ENCODE measurements at regions not wholly inside any gene's neighbourhood (a gene's known extent, or its start where the extent isn't known, plus 50 kb on each side); places are given as distances from the start of the nearest gene placed in this dataset.

GRCh38 chr12:127820846-127821245, 446.1 kb upstream of the TMEM132C start:
- Mint-ChIP-seq H3K9me3 (ENCODE audit: unreplicated experiment) (no peaks in the 10 kb centered on the region), H3K4me1 (ENCODE audit: unreplicated experiment) (peaks cover 2% of the 10 kb centered on the region), H3K36me3 (ENCODE audit: unreplicated experiment) (no peaks in the 10 kb centered on the region), H3K27ac (ENCODE audit: unreplicated experiment) (no peak overlapping the region), H3K4me3 (ENCODE audit: unreplicated experiment) (no peak overlapping the region), H3K27me3 (ENCODE audit: unreplicated experiment) (peaks cover 13% of the 10 kb centered on the region)
- peak; percentile 46 for DNase-seq (ENCODE audit: extremely low spot score, unreplicated experiment)
- TF ChIP-seq CTCF (IDR thresholded peaks at IDR 0.05): no peak

DNA sequence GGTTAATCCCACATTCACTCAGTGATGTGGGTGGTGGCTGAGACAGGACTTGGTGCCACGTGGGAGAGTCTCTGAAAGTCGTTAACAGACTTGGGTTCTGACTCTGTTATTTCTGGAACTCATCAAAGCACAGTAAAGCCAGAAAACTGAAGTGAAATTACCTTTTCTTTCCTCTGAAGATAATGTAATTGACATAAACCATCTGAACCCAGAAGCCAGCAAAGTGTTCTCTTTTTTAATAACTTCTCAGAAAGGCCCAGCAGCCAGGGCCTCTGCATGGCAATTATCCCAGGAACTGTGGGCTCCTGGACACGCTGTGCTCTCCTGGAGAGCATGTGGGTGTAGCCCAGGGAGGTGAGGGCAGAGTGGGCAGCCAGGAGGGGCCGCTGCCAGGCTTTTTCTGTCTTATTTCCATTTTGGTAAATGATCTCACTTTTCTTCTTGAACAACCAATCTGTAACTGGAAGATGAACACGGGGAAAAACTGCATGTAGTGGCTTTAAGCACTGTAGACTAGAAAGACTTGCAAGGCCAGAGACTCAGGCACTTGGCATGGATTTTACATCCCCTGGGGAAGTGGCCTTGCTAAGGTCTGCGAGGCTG, 444.1 kb upstream of the TMEM132C start:
- TF ChIP-seq CTCF (IDR thresholded peaks at IDR 0.05): no peak
- Mint-ChIP-seq H3K9me3 (ENCODE audit: unreplicated experiment) (no peaks in the 10 kb centered on the region), H3K27ac (ENCODE audit: unreplicated experiment) (no peak overlapping the region), H3K27me3 (ENCODE audit: unreplicated experiment) (peaks cover 13% of the 10 kb centered on the region), H3K4me1 (ENCODE audit: unreplicated experiment) (peaks cover 2% of the 10 kb centered on the region), H3K4me3 (ENCODE audit: unreplicated experiment) (no peak overlapping the region), H3K36me3 (ENCODE audit: unreplicated experiment) (no peaks in the 10 kb centered on the region)
- DNase-seq (ENCODE audit: extremely low spot score, unreplicated experiment): no peak

- DNase-seq (ENCODE audit: extremely low spot score, unreplicated experiment): peak; percentile 57
- no peak overlapping the region for H3K27ac Mint-ChIP-seq (ENCODE audit: unreplicated experiment)
- no peak for TF ChIP-seq CTCF (IDR thresholded peaks at IDR 0.05)
- H3K27me3 Mint-ChIP-seq (ENCODE audit: unreplicated experiment): peaks cover 13% of the 10 kb centered on the region
- no peaks in the 10 kb centered on the region for H3K9me3 Mint-ChIP-seq (ENCODE audit: unreplicated experiment)
- H3K4me1 Mint-ChIP-seq (ENCODE audit: unreplicated experiment): peaks cover 2% of the 10 kb centered on the region
- no peak overlapping the region for H3K4me3 Mint-ChIP-seq (ENCODE audit: unreplicated experiment)
- H3K36me3 Mint-ChIP-seq (ENCODE audit: unreplicated experiment): no peaks in the 10 kb centered on the region
These were observed 443.2 kb upstream of the TMEM132C start for GRCh38 chr12:127823801-127824200.

DNA sequence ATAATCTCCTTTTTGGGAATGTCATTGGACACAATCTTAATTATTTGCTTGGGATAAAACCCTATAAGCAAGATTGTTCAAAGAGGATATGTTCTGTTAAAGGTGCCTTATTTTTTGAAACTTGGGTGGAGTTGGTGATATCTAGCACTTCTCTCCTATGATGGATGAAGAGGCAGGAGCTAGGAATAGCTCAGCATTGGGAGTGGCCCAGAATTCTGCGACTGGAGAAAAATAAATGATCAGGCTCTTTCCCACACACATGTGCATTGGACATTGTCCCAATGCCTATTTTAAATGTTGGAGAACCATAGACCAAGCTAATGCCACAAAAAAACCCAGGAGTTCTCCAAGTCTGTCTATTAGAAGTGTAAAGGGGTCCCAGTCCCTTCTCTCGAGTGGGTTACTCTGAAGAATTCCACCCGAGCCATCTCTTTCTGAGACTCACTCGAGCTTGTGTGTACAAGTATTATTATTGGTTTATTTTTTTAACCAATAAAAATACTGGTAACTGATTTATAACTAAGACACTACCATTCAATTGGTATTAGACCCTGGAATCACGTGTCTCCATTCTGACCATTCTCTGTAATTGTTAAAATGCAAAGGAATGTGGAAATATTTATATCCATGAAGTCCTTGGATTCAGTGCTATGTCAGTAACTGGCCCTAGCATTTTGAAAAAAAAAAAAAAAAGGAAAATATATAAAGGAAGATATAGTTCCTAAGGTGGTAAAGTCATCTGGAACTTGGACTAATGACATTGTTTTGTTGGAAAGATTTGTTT, 437.5 kb upstream of the TMEM132C start:
- H3K4me1 Mint-ChIP-seq (ENCODE audit: unreplicated experiment): no peaks in the 10 kb centered on the region
- H3K9me3 Mint-ChIP-seq (ENCODE audit: unreplicated experiment): no peaks in the 10 kb centered on the region
- H3K4me3 Mint-ChIP-seq (ENCODE audit: unreplicated experiment): no peak overlapping the region
- TF ChIP-seq CTCF (IDR thresholded peaks at IDR 0.05): no peak
- H3K27ac Mint-ChIP-seq (ENCODE audit: unreplicated experiment): no peak overlapping the region
- peaks cover 5% of the 10 kb centered on the region for H3K27me3 Mint-ChIP-seq (ENCODE audit: unreplicated experiment)
- no peaks in the 10 kb centered on the region for H3K36me3 Mint-ChIP-seq (ENCODE audit: unreplicated experiment)
- DNase-seq (ENCODE audit: extremely low spot score, unreplicated experiment): no peak

DNA sequence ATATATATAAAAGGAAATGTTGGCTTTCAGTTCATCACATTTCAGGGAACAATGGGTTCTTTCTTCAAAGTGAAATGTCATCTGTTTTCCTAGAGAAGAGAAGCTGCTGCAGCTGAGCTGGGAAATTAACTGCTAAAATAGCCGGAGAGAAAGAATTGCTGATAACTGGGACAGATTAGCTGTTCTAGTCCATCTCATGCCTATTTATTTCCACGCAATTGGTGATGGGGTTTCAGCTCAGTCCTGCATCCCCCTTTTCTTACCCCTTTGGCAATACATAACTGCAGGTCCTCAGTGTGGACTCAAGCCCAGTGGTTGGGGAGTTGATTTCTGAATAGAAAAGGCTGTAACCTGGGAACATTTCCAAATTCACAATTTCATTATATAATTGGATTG, 436.9 kb upstream of the TMEM132C start:
- no peak overlapping the region for H3K27ac Mint-ChIP-seq (ENCODE audit: unreplicated experiment)
- peaks cover 4% of the 10 kb centered on the region for H3K27me3 Mint-ChIP-seq (ENCODE audit: unreplicated experiment)
- DNase-seq (ENCODE audit: extremely low spot score, unreplicated experiment): no peak
- H3K9me3 Mint-ChIP-seq (ENCODE audit: unreplicated experiment): no peaks in the 10 kb centered on the region
- H3K36me3 Mint-ChIP-seq (ENCODE audit: unreplicated experiment): no peaks in the 10 kb centered on the region
- H3K4me1 Mint-ChIP-seq (ENCODE audit: unreplicated experiment): no peaks in the 10 kb centered on the region
- no peak for TF ChIP-seq CTCF (IDR thresholded peaks at IDR 0.05)
- no peak overlapping the region for H3K4me3 Mint-ChIP-seq (ENCODE audit: unreplicated experiment)

All from osteocyte (in vitro differentiated cells).